Trophoblast cell (in vitro differentiated cells and primary cell): ENCODE measurements at regions not wholly inside any gene's neighbourhood (a gene's known extent, or its start where the extent isn't known, plus 50 kb on each side); places are given as distances from the start of the nearest gene placed in this dataset.

ENCODE experiments used
- DNase-seq, 2 donors: peaks; one replicate each; pipeline ENCODE4 v3.0.0-alpha.2; 2016
- H2AFZ ChIP-seq: 2 replicates; pipeline ENCODE4 v1.6.1; 2013; ENCODE audit warnings: low read length, moderate library complexity, mild to moderate bottlenecking; ENCODE audit not compliant: insufficient read depth, poor library complexity
- H2AK5ac ChIP-seq: 2 replicates; pipeline ENCODE4 v1.6.1; 2013; ENCODE audit warnings: mild to moderate bottlenecking, low read length
- H2BK120ac ChIP-seq: 2 replicates; pipeline ENCODE4 v1.6.1; 2013; ENCODE audit warnings: low read length, mild to moderate bottlenecking, moderate library complexity; ENCODE audit not compliant: insufficient read depth, poor library complexity
- H2BK12ac ChIP-seq: 2 replicates; pipeline ENCODE4 v1.6.1; 2013; ENCODE audit warnings: mild to moderate bottlenecking, low read length, moderate library complexity
- H2BK5ac ChIP-seq: 2 replicates; pipeline ENCODE4 v1.6.1; 2013; ENCODE audit warnings: low read length, low read depth, moderate library complexity, mild to moderate bottlenecking; ENCODE audit not compliant: poor library complexity
- H3K14ac ChIP-seq: 2 replicates; pipeline ENCODE4 v1.6.1; 2013; ENCODE audit warnings: mild to moderate bottlenecking, low read length
- H3K18ac ChIP-seq: 2 replicates; pipeline ENCODE4 v1.6.1; 2013; ENCODE audit warnings: mild to moderate bottlenecking, low read length
- H3K23ac ChIP-seq: 2 replicates; pipeline ENCODE4 v1.6.1; 2013; ENCODE audit warnings: low read length
- H3K27ac ChIP-seq: 2 replicates; pipeline ENCODE4 v1.5.1; 2013; ENCODE audit warnings: low read depth, mild to moderate bottlenecking, inconsistent platforms, low read length, moderate library complexity
- H3K27me3 ChIP-seq: 2 replicates; pipeline ENCODE4 v1.6.1; 2013; ENCODE audit warnings: inconsistent platforms, mild to moderate bottlenecking, low read length, moderate library complexity; ENCODE audit not compliant: insufficient read depth
- H3K36me3 ChIP-seq, 2 experiments: 1 replicate in 1 of 2; 2 replicates in 1 of 2; pipeline ENCODE4 v1.6.1; 2013; ENCODE audit warnings: low read length in 2 of 2, mild to moderate bottlenecking in 2 of 2, moderate library complexity in 1 of 2; ENCODE audit not compliant: insufficient read depth in 2 of 2, control insufficient read depth in 1 of 2
- H3K4ac ChIP-seq: 2 replicates; pipeline ENCODE4 v1.6.1; 2013; ENCODE audit warnings: low read depth, mild to moderate bottlenecking, low read length, moderate library complexity
- H3K4me1 ChIP-seq, 2 experiments: 1 replicate in 1 of 2; 2 replicates in 1 of 2; pipeline ENCODE4 v1.6.1; 2013; ENCODE audit warnings: low read length in 2 of 2, mild to moderate bottlenecking in 2 of 2, moderate library complexity in 1 of 2; ENCODE audit not compliant: insufficient read depth in 2 of 2, control insufficient read depth in 1 of 2
- H3K4me2 ChIP-seq: 2 replicates; pipeline ENCODE4 v1.6.1; 2013; ENCODE audit warnings: inconsistent platforms, mild to moderate bottlenecking, low read length, moderate library complexity
- H3K4me3 ChIP-seq: 2 replicates; pipeline ENCODE4 v1.5.1; 2013; ENCODE audit warnings: mild to moderate bottlenecking, low read depth, low read length, inconsistent platforms
- H3K79me1 ChIP-seq: one replicate; pipeline ENCODE4 v1.6.1; 2013; ENCODE audit warnings: low read length
- H3K79me2 ChIP-seq: 2 replicates; pipeline ENCODE4 v1.6.1; 2013; ENCODE audit warnings: low read length, mild to moderate bottlenecking; ENCODE audit not compliant: control insufficient read depth, insufficient read depth, poor library complexity
- H3K9ac ChIP-seq: 2 replicates; pipeline ENCODE4 v1.6.1; 2013; ENCODE audit warnings: mild to moderate bottlenecking, low read length
- H3K9me3 ChIP-seq: 2 replicates; pipeline ENCODE4 v1.6.1; 2013; ENCODE audit warnings: low read depth, mild to moderate bottlenecking, control low read depth, inconsistent platforms, low read length; ENCODE audit not compliant: insufficient read depth
- H4K12ac ChIP-seq: 2 replicates; pipeline ENCODE4 v1.6.1; 2013; ENCODE audit warnings: low read depth, mild to moderate bottlenecking, low read length, moderate library complexity
- H4K8ac ChIP-seq: 2 replicates; pipeline ENCODE4 v1.6.1; 2013; ENCODE audit warnings: low read depth, mild to moderate bottlenecking, low read length, moderate library complexity
- H4K91ac ChIP-seq: one replicate; pipeline ENCODE4 v1.6.1; 2013; ENCODE audit warnings: low read depth, mild to moderate bottlenecking, low read length, moderate library complexity
- WGBS: extraction: QIAGEN DNeasy Blood & Tissue Kit; methylation state at CpG from one replicate; pipeline ENCODE4 v1.1.7; 2013; ENCODE audit warnings: missing lambda C conversion rate; ENCODE audit not compliant: insufficient read length, insufficient coverage; ENCODE audit errors: extremely low coverage; 5-methylcytosine and 5-hydroxymethylcytosine counted together

DNA sequence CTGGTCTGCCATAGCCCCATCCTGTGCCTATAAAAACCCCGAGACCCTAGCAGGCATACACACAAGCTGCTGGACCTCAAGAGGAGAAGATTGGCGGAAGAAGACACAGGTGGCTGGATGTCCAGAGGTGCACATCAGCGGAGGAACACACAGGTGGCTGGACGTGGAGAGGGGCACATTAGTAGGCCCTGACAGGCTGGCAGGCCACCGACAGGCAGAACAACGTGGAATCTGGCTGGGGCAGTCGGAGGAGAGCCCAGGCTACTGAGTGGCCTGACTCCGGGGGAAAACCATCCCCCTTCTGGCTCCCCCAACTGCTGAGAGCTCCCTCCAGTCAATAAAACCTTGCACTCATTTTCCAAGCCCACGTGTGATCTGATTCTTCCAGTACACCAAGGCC is 512.5 kb upstream of the AMOT start:
- H3K36me3 ChIP-seq: no peaks in the 10 kb centered on the region
- no peak overlapping the region for H2BK12ac ChIP-seq
- H3K4me1 ChIP-seq: no peaks in the 10 kb centered on the region
- H4K91ac ChIP-seq: no peak overlapping the region
- no peak overlapping the region for H3K9ac ChIP-seq
- no peak overlapping the region for H2BK5ac ChIP-seq
- no peak overlapping the region for H3K4me3 ChIP-seq
- H3K4ac ChIP-seq: no peak overlapping the region
- H3K27me3 ChIP-seq: no peaks in the 10 kb centered on the region
- H2AK5ac ChIP-seq: no peak overlapping the region
- H3K9me3 ChIP-seq: no peaks in the 10 kb centered on the region
- no peak overlapping the region for H3K4me2 ChIP-seq
- no peak overlapping the region for H4K12ac ChIP-seq
- H2BK120ac ChIP-seq: no peak overlapping the region
- H3K23ac ChIP-seq: no peak overlapping the region
- no peak overlapping the region for H3K18ac ChIP-seq
- no peak for DNase-seq
- no peak overlapping the region for H3K14ac ChIP-seq
- H4K8ac ChIP-seq: no peak overlapping the region
- WGBS: no CpG with 5 or more reads among the region's 9 CpGs
- H2AFZ ChIP-seq: no peak overlapping the region
- no peaks in the 10 kb centered on the region for H3K79me1 ChIP-seq
- no peaks in the 10 kb centered on the region for H3K79me2 ChIP-seq
- no peak overlapping the region for H3K27ac ChIP-seq

DNA sequence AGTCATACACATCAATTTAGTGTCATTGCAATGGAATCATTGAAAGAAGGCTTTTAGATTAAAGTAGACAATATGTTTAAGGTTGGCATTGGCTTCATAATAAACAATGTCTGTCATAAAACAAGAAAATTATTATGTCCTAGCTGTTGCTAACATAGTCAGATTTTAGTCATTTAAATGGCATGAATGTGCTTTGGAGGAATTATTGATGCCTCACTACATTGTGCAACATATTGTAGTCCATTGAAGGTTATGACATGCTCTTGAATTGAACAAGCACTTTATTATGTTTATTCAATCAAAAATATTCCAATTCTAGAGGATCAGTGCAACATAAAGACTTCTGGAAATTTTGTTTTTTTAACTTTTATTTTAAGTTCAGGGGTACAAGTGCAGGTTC is 489.8 kb upstream of the AMOT start:
- Histone ChIP-seq H3K4me3 (no peak overlapping the region), H3K9me3 (no peaks in the 10 kb centered on the region), H3K4ac (no peak overlapping the region), H3K18ac (no peak overlapping the region), H2BK120ac (no peak overlapping the region), H4K91ac (no peak overlapping the region), H3K36me3 (no peaks in the 10 kb centered on the region), H2AFZ (no peak overlapping the region), H3K79me2 (no peaks in the 10 kb centered on the region), H3K9ac (no peak overlapping the region), H4K12ac (no peak overlapping the region), H2BK5ac (no peak overlapping the region), H3K14ac (no peak overlapping the region), H4K8ac (no peak overlapping the region), H3K27ac (no peak overlapping the region), H3K23ac (no peak overlapping the region), H3K79me1 (no peaks in the 10 kb centered on the region), H2AK5ac (no peak overlapping the region), H3K27me3 (no peaks in the 10 kb centered on the region), H3K4me2 (no peak overlapping the region), H3K4me1 (no peaks in the 10 kb centered on the region), H2BK12ac (no peak overlapping the region)
- no peak for DNase-seq

DNA sequence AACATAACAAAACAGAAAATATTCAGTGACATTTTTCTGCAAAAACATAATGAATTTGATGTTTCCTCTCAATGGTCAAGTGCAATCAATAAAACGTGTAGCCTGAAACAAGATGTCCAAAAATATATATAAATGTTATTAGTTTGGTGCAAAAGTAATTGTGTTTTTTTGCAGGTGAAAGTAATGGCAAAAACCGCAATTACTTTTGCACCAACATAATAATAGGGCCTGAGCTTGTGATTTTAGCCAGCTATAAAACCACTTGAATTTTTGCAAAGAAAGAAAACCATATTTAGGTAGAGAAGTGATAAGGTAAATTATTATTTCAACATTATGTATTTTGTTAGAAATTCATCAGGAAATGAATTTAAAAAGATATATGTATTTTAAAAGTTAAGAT is 475.3 kb upstream of the AMOT start:
- Histone ChIP-seq H3K27ac (no peak overlapping the region), H2AK5ac (no peak overlapping the region), H3K9ac (no peak overlapping the region), H3K4me1 (no peaks in the 10 kb centered on the region), H3K4me3 (no peak overlapping the region), H3K4ac (no peak overlapping the region), H3K4me2 (no peak overlapping the region), H3K27me3 (no peaks in the 10 kb centered on the region), H3K14ac (no peak overlapping the region), H3K36me3 (no peaks in the 10 kb centered on the region), H2BK120ac (no peak overlapping the region), H2AFZ (no peak overlapping the region), H3K79me1 (no peaks in the 10 kb centered on the region), H2BK12ac (no peak overlapping the region), H3K79me2 (no peaks in the 10 kb centered on the region), H4K91ac (no peak overlapping the region), H2BK5ac (no peak overlapping the region), H3K9me3 (no peaks in the 10 kb centered on the region), H4K8ac (no peak overlapping the region), H4K12ac (no peak overlapping the region), H3K18ac (no peak overlapping the region), H3K23ac (no peak overlapping the region)
- DNase-seq: no peak
- WGBS: no CpG with 5 or more reads among the region's 2 CpGs

DNA sequence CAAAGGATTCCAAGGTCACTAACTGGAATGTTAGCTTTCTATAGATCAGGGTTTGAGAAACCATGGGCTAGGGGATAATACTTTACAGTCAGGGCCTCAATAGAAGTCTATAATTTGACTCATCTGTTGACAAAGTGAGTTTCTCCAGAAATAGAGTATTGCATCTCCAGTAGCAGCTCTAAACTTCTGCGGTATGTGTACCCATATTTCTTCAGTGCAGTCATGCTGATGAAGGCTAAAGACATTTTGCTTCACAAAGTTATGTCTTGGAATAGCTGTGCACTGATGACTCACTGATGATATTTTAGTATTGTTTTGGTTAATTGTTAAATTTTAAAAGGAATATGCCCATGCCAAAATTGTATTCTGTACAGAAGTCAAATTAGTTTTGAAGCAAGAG is 464.9 kb upstream of the AMOT start:
- Histone ChIP-seq H4K12ac (no peak overlapping the region), H3K18ac (no peak overlapping the region), H3K4ac (no peak overlapping the region), H3K27ac (no peak overlapping the region), H3K9ac (no peak overlapping the region), H4K8ac (no peak overlapping the region), H3K4me1 (no peaks in the 10 kb centered on the region), H3K9me3 (no peaks in the 10 kb centered on the region), H2BK5ac (no peak overlapping the region), H3K36me3 (no peaks in the 10 kb centered on the region), H3K79me1 (no peaks in the 10 kb centered on the region), H3K27me3 (no peaks in the 10 kb centered on the region), H3K23ac (no peak overlapping the region), H3K4me2 (no peak overlapping the region), H2BK120ac (no peak overlapping the region), H2AK5ac (no peak overlapping the region), H2AFZ (no peak overlapping the region), H3K79me2 (no peaks in the 10 kb centered on the region), H2BK12ac (no peak overlapping the region), H4K91ac (no peak overlapping the region), H3K14ac (no peak overlapping the region), H3K4me3 (no peak overlapping the region)
- WGBS: no CpG with 5 or more reads among the region's 1 CpG
- peak in 1 of 2 donors; percentile 61 for DNase-seq

DNA sequence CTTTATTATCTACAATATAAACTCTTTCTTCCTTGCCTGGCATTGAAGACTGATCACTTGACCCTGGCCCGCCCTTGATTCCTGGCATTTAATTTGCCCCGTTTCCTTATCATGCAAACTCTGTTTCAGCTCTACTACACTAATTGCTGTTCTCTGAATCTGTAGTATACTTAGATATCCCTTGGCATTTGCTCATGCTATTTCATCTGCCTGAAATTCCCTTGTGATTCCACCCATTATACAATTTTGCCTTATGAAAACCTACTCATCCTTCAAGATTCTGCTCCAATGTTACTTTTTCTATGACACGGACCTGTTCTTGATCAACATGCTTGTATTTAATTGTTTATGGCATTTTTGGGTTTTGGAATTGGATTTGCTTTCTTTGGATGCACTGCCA is 459.9 kb upstream of the AMOT start:
- Histone ChIP-seq H2AFZ (no peak overlapping the region), H2AK5ac (no peak overlapping the region), H4K8ac (no peak overlapping the region), H3K4me2 (no peak overlapping the region), H3K27me3 (no peaks in the 10 kb centered on the region), H3K79me2 (no peaks in the 10 kb centered on the region), H2BK12ac (no peak overlapping the region), H3K23ac (no peak overlapping the region), H3K36me3 (no peaks in the 10 kb centered on the region), H3K14ac (no peak overlapping the region), H2BK5ac (no peak overlapping the region), H4K91ac (no peak overlapping the region), H3K4me3 (no peak overlapping the region), H4K12ac (no peak overlapping the region), H3K4me1 (no peaks in the 10 kb centered on the region), H3K27ac (no peak overlapping the region), H3K4ac (no peak overlapping the region), H2BK120ac (no peak overlapping the region), H3K9me3 (no peaks in the 10 kb centered on the region), H3K18ac (no peak overlapping the region), H3K9ac (no peak overlapping the region), H3K79me1 (no peaks in the 10 kb centered on the region)
- no CpG with 5 or more reads among the region's 3 CpGs for WGBS
- DNase-seq: no peak
